ENCODE measurements at regions not wholly inside any gene's neighbourhood (a gene's known extent, or its start where the extent isn't known, plus 50 kb on each side); places are given as distances from the start of the nearest gene placed in this dataset.

- no peak overlapping the region for H3K4me3 ChIP-seq
- DNase-seq, result no peak
- 58 to 82% methylated on average over 1 of the region's 1 CpG for WGBS, 2 donors
These were observed 125.1 kb downstream of the ANKRD7 start for GRCh38 chr7:118349604-118350003.

GRCh38 chr7:118350260-118350659 is 125.8 kb downstream of the ANKRD7 start:
- 81 to 94% methylated on average over 1 of the region's 1 CpG for WGBS, 2 donors
- no peak for TF ChIP-seq CTCF (IDR thresholded peaks at IDR 0.05; ENCODE audit: control extremely low read depth, extremely low read depth)
- ATAC-seq (ENCODE audit: insufficient read depth, low FRiP score), result no peak

More at GRCh38 chr7:118349604-118350003, 125.1 kb downstream of the ANKRD7 start:
- H3K4me1 ChIP-seq (ENCODE audit: control insufficient read depth in 5 of 5, insufficient read depth in 5 of 5, low read length in 5 of 5), result no peaks in the 10 kb centered on the region
- H3K27me3 ChIP-seq (ENCODE audit: control insufficient read depth in 3 of 3, insufficient read depth in 3 of 3, low read length in 2 of 3), result no peaks in the 10 kb centered on the region
- ATAC-seq (ENCODE audit: insufficient read depth, low FRiP score), result no peak
- no peaks in the 10 kb centered on the region for H3K36me3 ChIP-seq (ENCODE audit: control insufficient read depth in 4 of 4, insufficient read depth in 4 of 4, low read length in 4 of 4)
- no peaks in the 10 kb centered on the region for H3K9me3 ChIP-seq (ENCODE audit: control insufficient read depth in 4 of 4, insufficient read depth in 3 of 4, low read length in 3 of 4)
- TF ChIP-seq CTCF (IDR thresholded peaks at IDR 0.05; ENCODE audit: control extremely low read depth, extremely low read depth), result no peak
- H3K27ac ChIP-seq (ENCODE audit: low read depth in 1 of 2, low read length in 1 of 2), result no peak overlapping the region
- H3K9ac ChIP-seq (ENCODE audit: insufficient read depth in 1 of 2, low read length in 2 of 2), result no peak overlapping the region

GRCh38 chr7:118352867-118353453 is 128.5 kb downstream of the ANKRD7 start:
- Histone ChIP-seq H3K9ac (ENCODE audit: insufficient read depth in 1 of 2, low read length in 2 of 2) (no peak overlapping the region), H3K4me3 (no peak overlapping the region), H3K27ac (ENCODE audit: low read depth in 1 of 2, low read length in 1 of 2) (no peak overlapping the region), H3K27me3 (ENCODE audit: control insufficient read depth in 3 of 3, insufficient read depth in 3 of 3, low read length in 2 of 3) (no peaks in the 10 kb centered on the region), H3K36me3 (ENCODE audit: control insufficient read depth in 4 of 4, insufficient read depth in 4 of 4, low read length in 4 of 4) (no peaks in the 10 kb centered on the region), H3K4me1 (ENCODE audit: control insufficient read depth in 5 of 5, insufficient read depth in 5 of 5, low read length in 5 of 5) (no peaks in the 10 kb centered on the region), H3K9me3 (ENCODE audit: control insufficient read depth in 4 of 4, insufficient read depth in 3 of 4, low read length in 3 of 4) (no peaks in the 10 kb centered on the region)
- 61 to 66% methylated on average over 3 of the region's 3 CpGs for WGBS, 2 donors
- TF ChIP-seq CTCF (IDR thresholded peaks at IDR 0.05; ENCODE audit: control extremely low read depth, extremely low read depth), result no peak
- ATAC-seq (ENCODE audit: insufficient read depth, low FRiP score) (no peak), DNase-seq (peak in 2 of 3 donors; percentile 9 to 38)

More at GRCh38 chr7:118350260-118350659, 125.8 kb downstream of the ANKRD7 start:
- Histone ChIP-seq H3K27ac (ENCODE audit: low read depth in 1 of 2, low read length in 1 of 2) (no peak overlapping the region), H3K4me1 (ENCODE audit: control insufficient read depth in 5 of 5, insufficient read depth in 5 of 5, low read length in 5 of 5) (no peaks in the 10 kb centered on the region), H3K9me3 (ENCODE audit: control insufficient read depth in 4 of 4, insufficient read depth in 3 of 4, low read length in 3 of 4) (no peaks in the 10 kb centered on the region), H3K4me3 (no peak overlapping the region), H3K36me3 (ENCODE audit: control insufficient read depth in 4 of 4, insufficient read depth in 4 of 4, low read length in 4 of 4) (no peaks in the 10 kb centered on the region), H3K27me3 (ENCODE audit: control insufficient read depth in 3 of 3, insufficient read depth in 3 of 3, low read length in 2 of 3) (no peaks in the 10 kb centered on the region), H3K9ac (ENCODE audit: insufficient read depth in 1 of 2, low read length in 2 of 2) (no peak overlapping the region)
- no peak for DNase-seq

- TF ChIP-seq CTCF (IDR thresholded peaks at IDR 0.05; ENCODE audit: control extremely low read depth, extremely low read depth), result no peak
- no peaks in the 10 kb centered on the region for H3K27me3 ChIP-seq (ENCODE audit: control insufficient read depth in 3 of 3, insufficient read depth in 3 of 3, low read length in 2 of 3)
- no peak overlapping the region for H3K4me3 ChIP-seq
- H3K9ac ChIP-seq (ENCODE audit: insufficient read depth in 1 of 2, low read length in 2 of 2), result no peak overlapping the region
- ATAC-seq (ENCODE audit: insufficient read depth, low FRiP score), result no peak
- no peak overlapping the region for H3K27ac ChIP-seq (ENCODE audit: low read depth in 1 of 2, low read length in 1 of 2)
- 78 to 82% methylated on average over 5 of the region's 5 CpGs for WGBS, 2 donors
- H3K9me3 ChIP-seq (ENCODE audit: control insufficient read depth in 4 of 4, insufficient read depth in 3 of 4, low read length in 3 of 4), result no peaks in the 10 kb centered on the region
- no peak for DNase-seq
- H3K36me3 ChIP-seq (ENCODE audit: control insufficient read depth in 4 of 4, insufficient read depth in 4 of 4, low read length in 4 of 4), result no peaks in the 10 kb centered on the region
- no peaks in the 10 kb centered on the region for H3K4me1 ChIP-seq (ENCODE audit: control insufficient read depth in 5 of 5, insufficient read depth in 5 of 5, low read length in 5 of 5)
These were observed 141.9 kb downstream of the ANKRD7 start for GRCh38 chr7:118366363-118366762.
